ENCODE measurements at regions not wholly inside any gene's neighbourhood (a gene's known extent, or its start where the extent isn't known, plus 50 kb on each side); places are given as distances from the start of the nearest gene placed in this dataset.
"Not testable (repeated sequence)": the region's sequence is repeated elsewhere in the genome, so short reads cannot be mapped to it uniquely, and the experiment has no call there.

GRCh38 chr2:48048476-48049171 lies 142.3 kb upstream of the FBXO11 start:
- no peak for TF ChIP-seq CTCF (IDR thresholded peaks at IDR 0.05; ENCODE audit: unreplicated experiment in 3 of 3)
- peak overlapping the region in 2 of 3 experiments; percentile 39 to 55 for H3K4me3 Mint-ChIP-seq
- no peaks in the 10 kb centered on the region for H3K36me3 Mint-ChIP-seq (ENCODE audit: low read depth)
- no peaks in the 10 kb centered on the region for H3K27me3 Mint-ChIP-seq (ENCODE audit: low read depth)
- peaks cover 9% of the 10 kb centered on the region for H3K4me1 Mint-ChIP-seq
- H3K27ac Mint-ChIP-seq: peak overlapping the region in 2 of 3 experiments; percentile 76 to 88
- peaks cover 2% of the 10 kb centered on the region for H3K9me3 Mint-ChIP-seq

- peaks cover 9% of the 10 kb centered on the region for H3K4me1 Mint-ChIP-seq
- peak overlapping the region in 1 of 3 experiments; percentile 55 for H3K4me3 Mint-ChIP-seq
- no peak for TF ChIP-seq CTCF (IDR thresholded peaks at IDR 0.05; ENCODE audit: unreplicated experiment in 3 of 3)
- peak overlapping the region in 1 of 3 experiments; percentile 88 for H3K27ac Mint-ChIP-seq
- H3K9me3 Mint-ChIP-seq: peaks cover 2% of the 10 kb centered on the region
- no peaks in the 10 kb centered on the region for H3K27me3 Mint-ChIP-seq (ENCODE audit: low read depth)
- H3K36me3 Mint-ChIP-seq (ENCODE audit: low read depth): no peaks in the 10 kb centered on the region
Measured at GRCh38 chr2:48049371-48049770, 143.1 kb upstream of the FBXO11 start.

- Mint-ChIP-seq H3K9me3 (peaks cover 5% of the 10 kb centered on the region), H3K27me3 (ENCODE audit: low read depth) (no peaks in the 10 kb centered on the region), H3K4me1 (peaks cover 9% of the 10 kb centered on the region), H3K36me3 (ENCODE audit: low read depth) (no peaks in the 10 kb centered on the region), H3K4me3 (no peak overlapping the region), H3K27ac (no peak overlapping the region)
- no peak for TF ChIP-seq CTCF (IDR thresholded peaks at IDR 0.05; ENCODE audit: unreplicated experiment in 3 of 3)
Measured at GRCh38 chr2:48050711-48051110, 144.4 kb upstream of the FBXO11 start.

- no peak overlapping the region for H3K4me3 Mint-ChIP-seq
- TF ChIP-seq CTCF (IDR thresholded peaks at IDR 0.05; ENCODE audit: unreplicated experiment in 3 of 3): no peak
- H3K9me3 Mint-ChIP-seq: peaks cover 15% of the 10 kb centered on the region
- H3K4me1 Mint-ChIP-seq: no peaks in the 10 kb centered on the region
- no peak overlapping the region for H3K27ac Mint-ChIP-seq
- H3K27me3 Mint-ChIP-seq (ENCODE audit: low read depth): peaks cover 3% of the 10 kb centered on the region
- no peaks in the 10 kb centered on the region for H3K36me3 Mint-ChIP-seq (ENCODE audit: low read depth)
Measured at GRCh38 chr2:48059975-48060374, 153.7 kb upstream of the FBXO11 start.

- H3K27ac Mint-ChIP-seq; H3K27me3 Mint-ChIP-seq (ENCODE audit: low read depth); H3K9me3 Mint-ChIP-seq; H3K4me1 Mint-ChIP-seq; H3K36me3 Mint-ChIP-seq (ENCODE audit: low read depth); H3K4me3 Mint-ChIP-seq: not testable (repeated sequence)
Measured at GRCh38 chr2:48061656-48062055, 155.4 kb upstream of the FBXO11 start.

- no peaks in the 10 kb centered on the region for H3K4me1 Mint-ChIP-seq
- no peak overlapping the region for H3K4me3 Mint-ChIP-seq
- no peak for TF ChIP-seq CTCF (IDR thresholded peaks at IDR 0.05; ENCODE audit: unreplicated experiment in 3 of 3)
- H3K27ac Mint-ChIP-seq: no peak overlapping the region
- H3K9me3 Mint-ChIP-seq: no peaks in the 10 kb centered on the region
- no peaks in the 10 kb centered on the region for H3K36me3 Mint-ChIP-seq (ENCODE audit: low read depth)
- peaks cover 3% of the 10 kb centered on the region for H3K27me3 Mint-ChIP-seq (ENCODE audit: low read depth)
Measured at GRCh38 chr2:48065096-48065495, 158.8 kb upstream of the FBXO11 start.
